IMR-90 (cell line): ENCODE measurements at regions not wholly inside any gene's neighbourhood (a gene's known extent, or its start where the extent isn't known, plus 50 kb on each side); places are given as distances from the start of the nearest gene placed in this dataset.
A peak's percentile ranks its signal among the peaks of the same experiment; 100 is the strongest.

ENCODE experiments used
- ATAC-seq: fragments of 200-7000 bp; cut with Tn5 transposase; 2 replicates; pipeline ENCODE4 v1.9.1; 2020; ENCODE audit warnings: low read depth, mild to moderate bottlenecking, moderate library complexity
- BruUV-seq: library from RNA; stranded (reverse); fragments of 400-500 nt; replicated peaks from 2 replicates; lab custom pipeline; 2021; lab: Mats Ljungman, UMichigan
- CTCF ChIA-PET: fragments of 300-600 bp; formaldehyde crosslinking; extraction: SDS; loops from one replicate; lab custom pipeline; 2021; ENCODE audit warnings: antibody characterized with exemption; lab: Yijun Ruan, JAX
- POLR2A ChIA-PET: fragments of 300-600 bp; sonication (Branson Sonifier 250); formaldehyde crosslinking; loops from one replicate; lab custom pipeline; 2022; ENCODE audit warnings: antibody characterized with exemption; ENCODE audit not compliant: unreplicated experiment; lab: Charles Lee
- DNase-seq: peaks from one replicate; pipeline ENCODE4 v3.0.0; 2013
- H2AFZ ChIP-seq: replicated peaks from 2 replicates; pipeline ENCODE3; 2013; ENCODE audit warnings: low read length, mild to moderate bottlenecking; ENCODE audit not compliant: poor library complexity
- H2AK5ac ChIP-seq: 2 replicates; pipeline ENCODE4 v1.6.1; 2013; ENCODE audit warnings: low read depth, low read length, inconsistent platforms
- H2AK9ac ChIP-seq: replicated peaks from 2 replicates; pipeline ENCODE3; 2013; ENCODE audit warnings: mild to moderate bottlenecking, low read depth, low read length, moderate library complexity; ENCODE audit not compliant: poor library complexity
- H2BK120ac ChIP-seq: 2 replicates; pipeline ENCODE4 v1.6.1; 2013; ENCODE audit warnings: low read depth, low read length, inconsistent platforms
- H2BK15ac ChIP-seq: 3 replicates; pipeline ENCODE4 v1.6.1; 2013; ENCODE audit warnings: low read depth, low read length, inconsistent platforms
- H2BK20ac ChIP-seq: 2 replicates; pipeline ENCODE4 v1.6.1; 2013; ENCODE audit warnings: low read depth, mild to moderate bottlenecking, inconsistent platforms, low read length, moderate library complexity
- H2BK5ac ChIP-seq: 2 replicates; pipeline ENCODE4 v1.6.1; 2013; ENCODE audit warnings: mild to moderate bottlenecking, low read depth, low read length, inconsistent platforms; ENCODE audit not compliant: poor library complexity, severe bottlenecking
- H3K14ac ChIP-seq: replicated peaks from 2 replicates; pipeline ENCODE4 v1.6.1; 2013; ENCODE audit warnings: low read depth, low read length, inconsistent platforms
- H3K18ac ChIP-seq: 2 replicates; pipeline ENCODE4 v1.6.1; 2013; ENCODE audit warnings: low read depth, low read length, control low read depth
- H3K23ac ChIP-seq: 2 replicates; pipeline ENCODE4 v1.6.1; 2013; ENCODE audit warnings: low read depth, low read length, inconsistent platforms
- H3K27ac ChIP-seq: 2 replicates; pipeline ENCODE4 v1.5.1; 2013; ENCODE audit warnings: mild to moderate bottlenecking, control low read depth, low read length; ENCODE audit not compliant: insufficient read depth
- H3K27me3 ChIP-seq: 2 replicates; pipeline ENCODE4 v1.6.1; 2013; ENCODE audit warnings: low read length; ENCODE audit not compliant: control insufficient read depth, insufficient read depth
- H3K36me3 ChIP-seq: 2 replicates; pipeline ENCODE4 v1.6.1; 2013; ENCODE audit warnings: low read length, mixed read lengths; ENCODE audit not compliant: control insufficient read depth, insufficient read depth
- H3K4ac ChIP-seq: 2 replicates; pipeline ENCODE4 v1.6.1; 2013; ENCODE audit warnings: low read depth, low read length, inconsistent platforms
- H3K4me1 ChIP-seq: 2 replicates; pipeline ENCODE4 v1.6.1; 2013; ENCODE audit warnings: low read length, mixed read lengths; ENCODE audit not compliant: control insufficient read depth, insufficient read depth
- H3K4me2 ChIP-seq: 2 replicates; pipeline ENCODE4 v1.6.1; 2013; ENCODE audit warnings: low read depth, mild to moderate bottlenecking, control low read depth, low read length, moderate library complexity
- H3K4me3 ChIP-seq: 2 replicates; pipeline ENCODE4 v1.5.1; 2013; ENCODE audit warnings: low read depth, mild to moderate bottlenecking, control low read depth, low read length, moderate library complexity; ENCODE audit not compliant: insufficient read depth
- H3K56ac ChIP-seq: 2 replicates; pipeline ENCODE4 v1.6.1; 2013; ENCODE audit warnings: low read length, inconsistent platforms; ENCODE audit not compliant: insufficient read depth; ENCODE audit errors: extremely low read depth
- H3K79me1 ChIP-seq, 2 experiments: 2 replicates each; pipeline ENCODE4 v1.6.1; 2013; ENCODE audit warnings: low read length in 2 of 2, inconsistent platforms in 1 of 2, low read depth in 1 of 2
- H3K9ac ChIP-seq: 2 replicates; pipeline ENCODE4 v1.6.1; 2013; ENCODE audit warnings: low read depth, low read length, control low read depth
- H3K9me1 ChIP-seq: 2 replicates; pipeline ENCODE4 v1.6.1; 2013; ENCODE audit warnings: low read length, inconsistent platforms; ENCODE audit not compliant: insufficient read depth
- H3K9me3 ChIP-seq: 2 replicates; pipeline ENCODE4 v1.6.1; 2013; ENCODE audit warnings: low read length; ENCODE audit not compliant: control insufficient read depth, insufficient read depth
- H4K20me1 ChIP-seq: 2 replicates; pipeline ENCODE4 v1.6.1; 2013; ENCODE audit warnings: low read length, inconsistent platforms; ENCODE audit not compliant: insufficient read depth
- H4K5ac ChIP-seq: 2 replicates; pipeline ENCODE4 v1.6.1; 2013; ENCODE audit warnings: mild to moderate bottlenecking, low read depth, low read length, control low read depth
- H4K8ac ChIP-seq, 2 experiments: 2 replicates each; pipeline ENCODE4 v1.6.1; 2013; ENCODE audit warnings: low read depth in 2 of 2, low read length in 2 of 2, control low read depth in 1 of 2, inconsistent platforms in 1 of 2
- H4K91ac ChIP-seq: 2 replicates; pipeline ENCODE4 v1.6.1; 2013; ENCODE audit warnings: low read depth, low read length, inconsistent platforms; ENCODE audit not compliant: insufficient read depth
- BHLHE40 ChIP-seq: fragments of 150-350 bp; IDR thresholded peaks from 2 replicates; pipeline ENCODE4 v1.6.1; 2016; ENCODE audit warnings: mild to moderate bottlenecking, low read depth, low read length
- CEBPB ChIP-seq: IDR thresholded peaks from 2 replicates; pipeline ENCODE4 v1.6.1; 2012; ENCODE audit warnings: low read depth, low read length, improper control_type of control experiment
- CHD1 ChIP-seq: IDR thresholded peaks from 2 replicates; pipeline ENCODE4 v1.6.1; 2012; ENCODE audit warnings: low read depth, low read length, improper control_type of control experiment
- FOS ChIP-seq: fragments of 150-350 bp; IDR thresholded peaks from 2 replicates; pipeline ENCODE4 v1.6.1; 2016; ENCODE audit warnings: low read depth, low read length
- MAFK ChIP-seq: IDR thresholded peaks from 2 replicates; pipeline ENCODE4 v1.6.1; 2012; ENCODE audit warnings: low read depth, low read length, improper control_type of control experiment
- MXI1 ChIP-seq: IDR thresholded peaks from 2 replicates; pipeline ENCODE4 v1.6.1; 2012; ENCODE audit warnings: low read depth, mild to moderate bottlenecking, low read length, moderate library complexity, borderline replicate concordance
- NFE2L2 ChIP-seq: fragments of 150-350 bp; IDR thresholded peaks from 2 replicates; pipeline ENCODE4 v1.6.1; 2016; ENCODE audit warnings: low read depth, mild to moderate bottlenecking, low read length
- POLR2A ChIP-seq: IDR thresholded peaks from 2 replicates; pipeline ENCODE4 v1.6.1; 2012; ENCODE audit warnings: mild to moderate bottlenecking, low read depth, low read length
- RAD21 ChIP-seq: IDR thresholded peaks from 2 replicates; pipeline ENCODE4 v1.6.1; 2012; ENCODE audit warnings: low read length, improper control_type of control experiment
- RCOR1 ChIP-seq: IDR thresholded peaks from 2 replicates; pipeline ENCODE4 v1.6.1; 2012; ENCODE audit warnings: mild to moderate bottlenecking, low read length, improper control_type of control experiment; ENCODE audit not compliant: insufficient replicate concordance
- RFX5 ChIP-seq: IDR thresholded peaks from 2 replicates; pipeline ENCODE4 v1.8.0; 2012; ENCODE audit warnings: low read depth, mild to moderate bottlenecking, low read length, moderate library complexity
- SMC3 ChIP-seq: fragments of 150-350 bp; IDR thresholded peaks from 2 replicates; pipeline ENCODE4 v1.6.1; 2016; ENCODE audit warnings: low read depth, mild to moderate bottlenecking, antibody characterized with exemption, low read length, moderate library complexity
- WGBS, 2 experiments: methylation state at CpG; one replicate each; pipeline versions ENCODE4 v1.1.5 to v1.1.7; 2013; ENCODE audit warnings: missing lambda C conversion rate in 2 of 2; ENCODE audit not compliant: insufficient read length in 1 of 2; ENCODE audit errors: extremely low coverage in 2 of 2; 5-methylcytosine and 5-hydroxymethylcytosine counted together
- dilution Hi-C: fragments of 300-500 bp; cut with HindIII; formaldehyde crosslinking; loops from one replicate; pipeline ENCODE4 v1.14.3; 2018; ENCODE audit warnings: low sequenced_read_pairs; ENCODE audit not compliant: unreplicated experiment
- in situ Hi-C: fragments of 300-500 bp; cut with MboI; formaldehyde crosslinking; loops from 3 replicates; pipeline ENCODE4 v1.14.3; 2019; ENCODE audit warnings: low sequenced_read_pairs, inconsistent platforms, mixed read lengths
- intact Hi-C: fragments of 100-400 bp; cut with micrococcal nuclease; formaldehyde crosslinking; loops from 2 replicates; pipeline ENCODE4 v1.10.0; 2022
- TF ChIP-seq, protein P1 (sequence below): fragments of 150-350 bp; IDR thresholded peaks from 2 replicates; pipeline ENCODE4 v1.6.1; 2016; ENCODE audit warnings: low read depth, mild to moderate bottlenecking, low read length, moderate library complexity, borderline replicate concordance
- TF ChIP-seq, protein P2 (sequence below): fragments of 150-350 bp; IDR thresholded peaks from 2 replicates; pipeline ENCODE4 v1.6.1; 2017; ENCODE audit warnings: mild to moderate bottlenecking, antibody characterized with exemption, low read length, low read depth
- TF ChIP-seq, protein P3 (sequence below): conservative IDR thresholded peaks from 2 replicates; pipeline ENCODE4 v1.5.1; 2012; ENCODE audit warnings: mild to moderate bottlenecking, low read depth, low read length, improper control_type of control experiment

DNA sequence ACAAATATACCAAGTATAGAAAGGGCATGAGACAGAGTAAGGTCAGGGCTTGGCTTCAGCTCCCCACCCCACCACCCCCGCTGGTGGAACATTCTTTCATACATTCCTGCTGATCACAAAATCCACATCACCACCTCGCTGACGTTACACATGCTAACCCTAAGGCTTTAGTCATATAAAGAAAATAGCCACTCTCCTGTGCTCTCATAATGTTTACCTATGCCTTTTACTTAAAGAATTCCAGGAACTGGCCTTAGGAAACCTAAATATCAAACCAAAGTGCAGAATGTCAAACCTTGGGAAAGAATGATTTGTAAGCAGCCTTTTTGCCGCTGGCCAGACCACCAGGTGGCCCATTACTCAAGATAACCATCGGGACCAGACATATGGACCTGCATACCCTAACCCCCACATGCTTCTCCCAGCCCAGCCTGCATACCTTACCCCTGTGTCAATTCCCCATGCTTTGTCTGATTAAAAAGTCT is 136.3 kb upstream of the SLC39A10 start:
- Histone ChIP-seq H3K9me3 (no peaks in the 10 kb centered on the region), H3K4me1 (peaks cover 9% of the 10 kb centered on the region), H3K27me3 (no peaks in the 10 kb centered on the region), H2BK120ac (peak overlapping the region; percentile 97), H3K4ac (peak overlapping the region; percentile 96), H2BK5ac (peak overlapping the region; percentile 79), H2BK15ac (peak overlapping the region; percentile 76; the same call in 1 of the 3 replicates), H3K23ac (peak overlapping the region; percentile 90), H3K9ac (peak overlapping the region; percentile 5; the same call in 1 of the 2 replicates), H3K79me1 (peaks cover 0 to 4% of the 10 kb centered on the region in 2 experiments; a peak in 1 of 4 replicates), H2BK20ac (peak overlapping the region; percentile 98), H3K4me2 (peak overlapping the region; percentile 15), H4K5ac (peak overlapping the region; percentile 74), H2AK5ac (no peak overlapping the region; the same call in 1 of the 2 replicates), H2AFZ (peak overlapping the region; percentile 76), H2AK9ac (peak overlapping the region; percentile 79), H3K56ac (peak overlapping the region; percentile 94), H4K91ac (peak overlapping the region; percentile 94), H3K18ac (peak overlapping the region; percentile 62), H3K14ac (peak overlapping the region; percentile 96), H3K36me3 (no peaks in the 10 kb centered on the region), H3K4me3 (no peak overlapping the region), H3K27ac (peak overlapping the region; percentile 72), H4K8ac (peak overlapping the region; percentile 83 to 95; a peak in 3 of 4 replicates), H4K20me1 (no peaks in the 10 kb centered on the region), H3K9me1 (no peaks in the 10 kb centered on the region; the same call in 1 of the 2 replicates)
- POLR2A ChIA-PET = no interaction called here
- DNase-seq = peak; percentile 99
- intact Hi-C loops = no loop called here
- WGBS, 2 experiments = no CpG with 5 or more reads among the region's 5 CpGs
- dilution Hi-C loops = no loop called here
- in situ Hi-C loops = loop anchor here (25.0 kb wide), 1 partner anchor 542 kb away; the partner anchor contains the start of gene DNAH7
- ATAC-seq = peak; percentile 98
- BruUV-seq = no TSS peak
- CTCF ChIA-PET = interaction anchor here (0.6 kb wide), 1 partner anchor 1242 kb away, joined by 4 read pairs; no protein-coding TSS in a partner anchor
- peak; percentile 24; the same call in 1 of the 2 replicates for TF ChIP-seq SMC3
- peak; percentile 19 for TF ChIP-seq RAD21
- TF ChIP-seq RFX5 = no peak
- TF ChIP-seq, protein P1, sequence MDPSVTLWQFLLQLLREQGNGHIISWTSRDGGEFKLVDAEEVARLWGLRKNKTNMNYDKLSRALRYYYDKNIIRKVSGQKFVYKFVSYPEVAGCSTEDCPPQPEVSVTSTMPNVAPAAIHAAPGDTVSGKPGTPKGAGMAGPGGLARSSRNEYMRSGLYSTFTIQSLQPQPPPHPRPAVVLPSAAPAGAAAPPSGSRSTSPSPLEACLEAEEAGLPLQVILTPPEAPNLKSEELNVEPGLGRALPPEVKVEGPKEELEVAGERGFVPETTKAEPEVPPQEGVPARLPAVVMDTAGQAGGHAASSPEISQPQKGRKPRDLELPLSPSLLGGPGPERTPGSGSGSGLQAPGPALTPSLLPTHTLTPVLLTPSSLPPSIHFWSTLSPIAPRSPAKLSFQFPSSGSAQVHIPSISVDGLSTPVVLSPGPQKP = no peak
- peak; percentile 57 for TF ChIP-seq BHLHE40
- TF ChIP-seq NFE2L2 = 0 out of 2 replicates have a peak, but pooled peaks have one; percentile 24
- TF ChIP-seq, protein P2, sequence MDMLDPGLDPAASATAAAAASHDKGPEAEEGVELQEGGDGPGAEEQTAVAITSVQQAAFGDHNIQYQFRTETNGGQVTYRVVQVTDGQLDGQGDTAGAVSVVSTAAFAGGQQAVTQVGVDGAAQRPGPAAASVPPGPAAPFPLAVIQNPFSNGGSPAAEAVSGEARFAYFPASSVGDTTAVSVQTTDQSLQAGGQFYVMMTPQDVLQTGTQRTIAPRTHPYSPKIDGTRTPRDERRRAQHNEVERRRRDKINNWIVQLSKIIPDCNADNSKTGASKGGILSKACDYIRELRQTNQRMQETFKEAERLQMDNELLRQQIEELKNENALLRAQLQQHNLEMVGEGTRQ = no peak
- TF ChIP-seq MXI1 = no peak
- TF ChIP-seq CEBPB = peak; percentile 25; the same call in 1 of the 2 replicates
- TF ChIP-seq CHD1 = no peak
- peak; percentile 55 for TF ChIP-seq FOS
- peak; percentile 51 for TF ChIP-seq RCOR1
- TF ChIP-seq, protein P3, sequence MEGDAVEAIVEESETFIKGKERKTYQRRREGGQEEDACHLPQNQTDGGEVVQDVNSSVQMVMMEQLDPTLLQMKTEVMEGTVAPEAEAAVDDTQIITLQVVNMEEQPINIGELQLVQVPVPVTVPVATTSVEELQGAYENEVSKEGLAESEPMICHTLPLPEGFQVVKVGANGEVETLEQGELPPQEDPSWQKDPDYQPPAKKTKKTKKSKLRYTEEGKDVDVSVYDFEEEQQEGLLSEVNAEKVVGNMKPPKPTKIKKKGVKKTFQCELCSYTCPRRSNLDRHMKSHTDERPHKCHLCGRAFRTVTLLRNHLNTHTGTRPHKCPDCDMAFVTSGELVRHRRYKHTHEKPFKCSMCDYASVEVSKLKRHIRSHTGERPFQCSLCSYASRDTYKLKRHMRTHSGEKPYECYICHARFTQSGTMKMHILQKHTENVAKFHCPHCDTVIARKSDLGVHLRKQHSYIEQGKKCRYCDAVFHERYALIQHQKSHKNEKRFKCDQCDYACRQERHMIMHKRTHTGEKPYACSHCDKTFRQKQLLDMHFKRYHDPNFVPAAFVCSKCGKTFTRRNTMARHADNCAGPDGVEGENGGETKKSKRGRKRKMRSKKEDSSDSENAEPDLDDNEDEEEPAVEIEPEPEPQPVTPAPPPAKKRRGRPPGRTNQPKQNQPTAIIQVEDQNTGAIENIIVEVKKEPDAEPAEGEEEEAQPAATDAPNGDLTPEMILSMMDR = no peak; the same call in 1 of the 2 replicates
- TF ChIP-seq MAFK = peak; percentile 42; the same call in 1 of the 2 replicates
- no peak for TF ChIP-seq POLR2A
